ENCODE measurements at regions not wholly inside any gene's neighbourhood (a gene's known extent, or its start where the extent isn't known, plus 50 kb on each side); places are given as distances from the start of the nearest gene placed in this dataset.

- no peaks in the 10 kb centered on the region for H3K9me3 ChIP-seq
- no peak for TF ChIP-seq POLR2A (IDR thresholded peaks at IDR 0.05)
- no peak for TF ChIP-seq CTCF (IDR thresholded peaks at IDR 0.05 in 8 of 11, conservative IDR thresholded peaks at IDR 0.05 in 3 of 11)
- TF ChIP-seq POLR2AphosphoS5 (IDR thresholded peaks at IDR 0.05) = no peak
- no peak overlapping the region for H3K27ac ChIP-seq
- DNase-seq = no peak
- H3K27me3 ChIP-seq (replicated peaks in 1 of 7) = no peaks in the 10 kb centered on the region
- no peaks in the 10 kb centered on the region for H3K4me1 ChIP-seq
- no peaks in the 10 kb centered on the region for H3K36me3 ChIP-seq
- H3K4me3 ChIP-seq = no peak overlapping the region
- intact Hi-C loops (cut with DNase I; ENCODE audit: low total_unique reads) = no loop called here
Measured at GRCh38 chr4:140211161-140211560, 57.2 kb upstream of the MAML3 start.

- WGBS, 5 donors = 82 to 97% (median 93%) methylated on average over 1 of the region's 1 CpG
Measured at GRCh38 chr4:140208921-140209320, 54.9 kb upstream of the MAML3 start.

More at GRCh38 chr4:140208921-140209320, 54.9 kb upstream of the MAML3 start:
- H3K4me3 ChIP-seq = no peak overlapping the region
- H3K9me3 ChIP-seq = no peaks in the 10 kb centered on the region
- TF ChIP-seq POLR2A (IDR thresholded peaks at IDR 0.05) = no peak
- no peak for TF ChIP-seq POLR2AphosphoS5 (IDR thresholded peaks at IDR 0.05)
- no peaks in the 10 kb centered on the region for H3K27me3 ChIP-seq (replicated peaks in 1 of 7)
- no peaks in the 10 kb centered on the region for H3K36me3 ChIP-seq
- intact Hi-C loops (cut with DNase I; ENCODE audit: low total_unique reads) = no loop called here
- DNase-seq = no peak
- H3K4me1 ChIP-seq = no peaks in the 10 kb centered on the region
- no peak overlapping the region for H3K27ac ChIP-seq
